Left hindlimb (tissue), 1 donor: ENCODE measurements at regions not wholly inside any gene's neighbourhood (a gene's known extent, or its start where the extent isn't known, plus 50 kb on each side); places are given as distances from the start of the nearest gene placed in this dataset.

Experiments used
- DNase-seq: peaks from one replicate; pipeline ENCODE4 v3.0.0-alpha.2; 2018

DNA sequence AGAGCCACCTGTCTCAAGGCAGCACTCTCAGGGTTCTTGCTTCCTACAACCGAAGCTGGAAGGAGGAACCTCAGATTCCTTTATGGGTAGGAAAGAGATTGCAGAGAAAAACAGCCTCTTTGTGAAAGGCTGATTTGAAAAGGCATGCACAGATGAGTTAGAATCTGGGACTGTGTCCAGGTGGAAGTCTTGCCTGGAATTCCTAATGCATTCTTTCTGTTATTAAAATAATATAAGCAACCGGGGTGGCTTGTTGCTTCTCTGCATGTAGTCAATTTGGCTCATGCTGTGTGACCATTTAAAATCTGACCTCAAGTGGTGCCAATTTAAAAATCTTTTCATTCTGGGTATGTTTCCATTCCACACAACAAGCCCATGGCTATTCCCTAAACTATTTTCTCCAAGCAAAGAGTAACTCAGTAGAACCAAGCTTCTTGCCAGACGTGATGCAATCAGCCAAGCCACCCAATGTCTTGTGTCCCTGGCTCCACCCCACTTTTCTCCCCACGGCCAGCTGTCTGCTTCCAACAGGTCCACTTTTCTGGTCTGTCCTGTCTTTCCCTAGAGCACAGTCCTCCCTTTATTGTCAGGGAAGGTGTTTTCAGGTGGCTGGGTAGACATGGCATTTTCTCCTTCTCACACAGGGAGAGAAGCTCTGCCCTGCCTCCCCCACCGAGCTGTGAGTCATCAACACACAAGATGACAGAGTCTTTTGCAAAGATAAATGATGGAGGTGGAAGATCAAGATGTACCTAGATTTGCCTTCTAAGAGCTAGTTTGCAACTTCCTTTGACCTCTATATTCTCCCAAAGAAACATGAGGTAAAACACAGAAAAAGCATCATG lies 394.3 kb downstream of the FOXO1 start:
- DNase-seq: peak; percentile 63

DNA sequence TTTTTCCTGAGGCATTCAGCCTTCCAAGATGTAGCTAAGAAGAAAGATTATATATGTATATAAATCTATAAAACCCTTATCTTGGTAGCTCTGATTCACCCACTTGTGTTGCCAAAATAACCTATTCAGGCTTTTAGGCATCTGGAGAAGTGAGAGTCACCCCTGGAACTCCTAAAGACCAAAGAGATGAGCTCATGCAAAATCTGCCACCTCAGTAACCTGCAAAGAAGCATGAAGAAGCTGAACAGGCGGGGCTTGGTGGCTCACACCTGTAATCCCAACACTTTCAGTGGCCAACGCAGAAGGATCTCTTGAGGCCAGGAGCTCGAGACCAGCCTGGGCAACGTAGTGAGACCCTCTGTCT lies 393.7 kb downstream of the FOXO1 start:
- no peak for DNase-seq

DNA sequence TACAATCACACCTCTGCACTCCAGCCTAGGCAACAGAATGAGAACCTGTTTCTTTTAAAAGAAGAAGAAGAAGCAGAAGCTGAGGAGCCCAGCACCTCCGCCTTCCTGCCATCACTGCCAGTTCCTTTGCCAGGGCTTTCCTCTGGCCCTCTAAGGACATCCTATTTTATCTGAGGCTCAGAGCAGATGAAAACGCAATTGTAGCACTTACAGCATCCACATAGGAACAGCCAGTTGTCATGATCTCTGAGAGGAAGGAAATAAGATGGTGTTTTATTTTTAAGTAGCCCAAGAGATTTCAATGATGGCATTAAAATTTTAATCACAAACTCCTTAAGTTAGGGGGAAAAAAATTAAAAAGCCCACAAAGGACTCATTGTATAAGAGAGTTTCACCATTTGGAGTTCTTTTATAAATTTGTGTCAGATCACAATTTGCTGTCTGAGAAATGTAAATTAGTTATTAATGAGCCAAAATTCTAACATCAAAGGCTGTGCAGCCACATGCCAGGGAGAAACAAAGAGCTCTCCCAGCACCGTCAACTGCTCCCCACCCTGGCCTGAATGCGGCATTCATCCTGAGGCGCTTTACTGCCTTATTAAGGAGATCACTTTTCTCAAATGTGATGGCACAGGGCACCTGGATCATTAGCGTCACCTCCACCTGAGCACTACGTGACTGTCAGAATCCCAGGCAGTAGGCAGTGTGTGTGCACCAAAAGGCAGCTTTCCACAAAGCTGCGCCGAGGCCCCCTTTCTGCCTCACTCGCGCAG lies 393.0 kb downstream of the FOXO1 start:
- DNase-seq: no peak

- no peak for DNase-seq
Measured at GRCh38 chr13:40274103-40274502, 392.3 kb downstream of the FOXO1 start.

DNA sequence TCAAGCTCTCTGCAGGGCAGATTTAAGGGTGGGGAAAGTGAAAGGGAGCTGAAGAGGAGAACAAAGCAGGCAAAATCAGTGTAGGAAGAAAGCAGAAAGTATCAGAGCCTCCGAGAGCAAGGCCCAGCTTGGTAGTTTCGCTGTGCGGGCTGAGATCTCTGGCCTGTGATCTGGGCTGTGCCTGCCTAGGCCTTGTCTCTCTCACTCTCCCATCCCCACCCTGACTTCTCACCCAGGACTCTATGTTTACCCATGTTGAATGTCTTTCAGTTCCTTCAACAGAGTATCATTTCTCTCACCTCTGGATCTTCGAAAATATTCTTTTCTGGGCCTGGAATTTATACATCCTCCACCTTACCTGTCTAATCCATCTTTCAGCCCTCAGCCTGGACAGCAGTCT lies 391.3 kb downstream of the FOXO1 start:
- DNase-seq: no peak

DNA sequence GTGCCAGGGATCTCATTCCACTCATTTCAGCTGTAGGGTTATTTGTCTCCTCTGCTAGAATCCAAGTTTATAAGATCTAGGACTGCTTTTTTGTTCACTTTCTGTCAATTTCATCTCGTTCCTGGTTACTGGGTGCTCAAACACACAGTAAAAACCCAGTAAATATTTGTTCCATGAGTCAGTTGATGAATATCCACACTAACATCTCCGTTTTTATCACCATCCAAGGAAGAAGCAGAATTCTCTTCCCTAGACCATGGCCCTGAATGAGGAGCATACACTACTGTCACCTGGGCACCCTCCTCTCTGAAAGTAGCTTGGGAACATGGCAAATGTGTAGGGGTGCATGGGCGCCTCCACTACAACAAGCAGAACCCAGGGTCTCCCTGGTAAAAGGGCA lies 390.8 kb downstream of the FOXO1 start:
- no peak for DNase-seq

DNA sequence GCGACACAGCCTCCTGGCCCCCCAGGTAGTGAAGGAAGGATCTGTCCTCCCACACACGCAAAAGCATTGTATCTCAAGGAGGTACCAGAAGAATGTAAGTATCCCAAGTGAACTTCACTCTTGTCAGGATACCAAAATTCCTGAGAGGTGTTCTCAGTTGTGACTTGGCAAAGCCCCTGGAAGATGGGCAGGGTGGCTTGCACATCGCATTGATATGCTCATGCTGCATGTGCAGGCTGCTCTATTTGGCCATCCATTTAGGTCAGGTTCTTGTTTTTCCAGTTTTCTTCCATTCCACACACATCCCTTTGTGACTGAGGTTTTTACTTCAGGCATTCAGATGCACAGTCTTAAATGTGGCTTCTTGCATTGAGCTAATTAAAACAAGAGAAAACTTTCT lies 382.8 kb downstream of the FOXO1 start:
- DNase-seq: no peak

DNA sequence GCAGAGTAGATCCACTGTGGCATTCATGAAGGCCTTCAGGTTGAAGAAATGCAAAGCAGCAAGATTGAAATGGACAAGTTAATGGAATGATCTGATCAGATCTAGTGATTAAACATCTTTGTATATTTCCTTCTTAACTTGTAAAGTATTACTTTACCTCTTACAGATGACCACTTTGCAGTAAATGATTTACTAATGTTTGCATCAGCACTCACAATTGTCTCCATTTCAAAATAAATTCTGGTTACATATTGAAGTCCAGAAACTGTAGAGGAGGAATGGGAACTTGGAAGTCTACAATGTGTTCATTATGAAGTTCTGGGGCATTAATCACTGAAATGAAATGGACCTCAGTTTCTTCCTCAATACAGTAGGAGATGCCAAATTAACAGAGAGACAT lies 380.8 kb downstream of the FOXO1 start:
- no peak for DNase-seq

DNA sequence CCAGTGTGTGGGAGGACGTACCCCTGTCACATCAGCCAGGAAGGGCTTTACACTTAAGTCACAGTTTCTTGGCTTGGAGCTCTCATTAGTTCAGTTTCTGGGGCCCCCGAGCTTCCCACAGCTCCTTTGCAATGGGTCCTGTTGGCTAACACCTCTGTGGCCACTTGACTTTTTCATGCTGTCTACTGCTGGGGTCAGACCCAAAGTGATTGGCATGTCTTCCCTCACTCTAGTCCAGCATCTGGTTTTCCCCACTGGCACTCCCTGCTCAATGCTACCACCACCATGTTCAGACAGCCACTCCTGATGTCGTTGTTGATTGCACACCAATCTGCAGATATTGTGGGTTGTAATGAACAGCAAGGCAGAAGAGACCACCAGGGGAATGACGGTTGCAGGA lies 379.0 kb downstream of the FOXO1 start:
- no peak for DNase-seq

GRCh38 chr13:40288259-40288658 lies 378.2 kb downstream of the FOXO1 start:
- no peak for DNase-seq

GRCh38 chr13:40290758-40291157 lies 375.7 kb downstream of the FOXO1 start:
- no peak for DNase-seq

DNA sequence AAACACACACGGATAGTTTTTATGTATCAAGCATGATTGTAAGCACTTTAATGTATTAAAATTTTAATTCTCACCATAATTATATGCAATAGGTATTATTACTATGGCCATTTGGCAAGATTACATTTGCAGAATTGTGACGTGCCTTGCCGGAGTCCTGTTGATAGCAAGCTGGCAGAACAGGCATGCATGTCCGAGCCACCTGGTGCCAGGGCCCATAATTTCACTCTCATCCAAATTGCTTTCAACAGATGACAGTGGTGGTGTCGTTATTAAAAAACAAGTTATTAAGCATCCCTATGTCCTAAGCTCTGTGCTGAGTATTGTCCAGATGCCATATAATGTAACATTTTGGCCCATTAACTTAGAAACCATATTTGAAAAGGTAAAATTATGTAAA lies 374.3 kb downstream of the FOXO1 start:
- no peak for DNase-seq

GRCh38 chr13:40292536-40292935 lies 373.9 kb downstream of the FOXO1 start:
- DNase-seq: no peak

GRCh38 chr13:40302351-40302750 lies 364.1 kb downstream of the FOXO1 start:
- DNase-seq: no peak

DNA sequence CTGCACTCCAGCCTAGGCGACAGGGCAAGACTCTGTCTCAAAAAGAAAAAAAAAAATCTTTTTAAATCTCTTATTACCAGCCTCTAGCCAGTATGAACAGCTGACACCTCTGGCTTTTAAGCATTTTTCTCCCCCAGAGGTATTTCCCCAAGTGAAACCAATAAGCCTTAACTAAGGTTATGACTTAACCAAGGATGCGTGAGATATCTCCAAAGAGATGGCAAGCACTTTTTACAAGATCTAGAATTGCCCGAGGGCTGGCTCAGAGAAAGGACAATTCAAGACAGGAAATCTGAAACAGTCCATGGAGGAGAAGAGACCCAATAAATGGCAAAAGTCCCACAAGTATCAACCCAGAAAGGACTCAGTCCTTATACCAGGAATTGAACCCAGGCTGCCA lies 362.1 kb downstream of the FOXO1 start:
- no peak for DNase-seq

- no peak for DNase-seq
Measured at GRCh38 chr13:40306817-40307216, 359.6 kb downstream of the FOXO1 start.

GRCh38 chr13:40309881-40310280 lies 356.6 kb downstream of the FOXO1 start:
- DNase-seq: no peak

DNA sequence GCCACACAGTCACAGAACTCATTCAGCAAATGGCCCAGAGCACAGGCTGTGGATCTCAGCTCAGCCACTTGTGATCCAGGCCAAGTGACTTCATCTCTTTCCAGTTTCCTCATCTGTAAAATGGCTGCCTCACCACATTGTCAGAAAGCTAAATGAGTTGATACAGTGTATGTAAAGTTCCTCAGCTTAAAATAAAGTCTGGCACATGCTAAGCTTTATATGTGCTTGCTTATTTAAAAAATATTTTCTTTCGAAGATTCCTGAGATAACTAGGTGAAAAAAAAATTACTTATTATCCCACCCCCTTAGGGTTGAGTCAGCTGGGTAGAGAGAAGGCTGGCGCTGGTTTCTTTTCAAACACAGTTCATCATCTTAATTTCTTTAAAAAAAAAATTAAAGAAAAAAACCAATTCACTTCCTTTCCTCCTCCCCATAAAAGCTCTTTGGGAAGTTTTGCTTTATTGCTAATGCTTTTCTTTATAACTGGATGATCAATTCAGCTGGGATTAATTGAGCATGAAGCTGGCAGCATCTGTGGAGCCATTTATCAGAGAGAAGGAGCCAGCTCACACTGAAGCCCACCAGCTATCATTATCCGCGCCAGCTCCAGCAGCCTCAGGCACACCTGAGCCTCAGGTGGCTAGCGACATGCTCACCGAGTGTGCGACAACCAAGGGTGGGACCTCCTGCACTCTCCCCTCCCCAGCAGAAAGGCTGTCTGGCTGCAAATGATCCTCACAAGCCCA lies 354.9 kb downstream of the FOXO1 start:
- no peak for DNase-seq

DNA sequence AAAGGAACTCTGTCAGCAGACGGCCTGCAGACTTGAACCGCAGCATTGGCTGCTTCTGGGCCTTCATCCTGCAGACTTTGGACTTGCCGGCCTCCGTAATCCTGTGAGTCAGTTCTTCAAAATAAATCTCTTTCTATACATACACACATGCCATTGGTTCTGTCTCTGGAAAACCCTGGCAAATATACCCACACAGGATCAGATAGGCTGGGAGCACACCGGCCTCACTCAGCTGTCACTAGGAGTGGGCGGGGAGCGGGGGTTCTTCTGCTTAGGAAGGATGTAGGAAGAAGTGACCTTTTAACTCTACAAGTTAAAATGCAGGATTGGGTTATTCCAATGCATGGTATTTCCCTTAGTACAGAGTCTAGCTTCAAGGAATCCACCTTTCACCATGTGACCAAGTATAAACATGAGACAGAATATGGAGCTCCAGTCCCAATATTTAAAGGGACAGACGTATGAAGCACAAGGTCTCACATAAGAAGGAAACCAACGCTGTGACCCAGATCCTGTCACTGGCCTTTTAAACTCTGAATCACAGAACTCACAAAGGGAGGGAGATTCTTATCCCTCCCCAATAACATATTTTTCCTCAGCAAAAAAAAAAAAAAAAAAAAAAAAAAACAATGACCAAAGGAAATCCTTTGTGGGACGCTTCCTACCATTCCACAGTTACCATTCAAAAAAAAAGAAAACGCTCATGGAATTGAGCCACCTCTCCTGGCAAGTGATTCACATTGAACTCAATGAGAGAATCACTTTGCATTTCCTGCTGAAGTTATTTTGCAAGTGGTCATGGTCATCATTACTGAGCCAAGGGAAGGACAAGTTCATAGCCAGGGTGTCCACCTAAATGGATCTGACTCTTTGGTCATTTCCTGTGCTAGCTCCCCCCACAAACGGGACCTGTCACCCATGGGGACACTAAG lies 352.9 kb downstream of the FOXO1 start:
- no peak for DNase-seq

GRCh38 chr13:40315416-40316064 lies 350.9 kb downstream of the FOXO1 start:
- DNase-seq: no peak

DNA sequence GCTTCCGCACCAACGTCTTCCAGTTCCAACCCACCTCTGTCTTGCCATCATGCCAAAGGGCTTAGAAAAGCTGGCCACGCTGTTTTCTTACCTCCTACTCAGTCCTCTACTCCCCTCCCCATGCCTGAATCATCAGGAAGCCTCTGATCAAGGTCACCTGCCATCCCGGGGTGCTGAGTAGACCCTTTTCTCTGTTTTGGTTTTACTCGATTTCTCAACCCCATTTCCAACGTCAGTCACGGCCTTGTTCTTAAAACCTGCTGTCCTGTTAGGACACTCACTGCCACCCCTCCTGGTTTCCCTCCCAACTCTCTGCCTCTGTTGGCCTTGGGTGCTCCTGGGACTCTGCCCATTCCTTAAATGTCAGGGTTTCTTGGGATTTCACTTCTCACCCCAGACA lies 350.1 kb downstream of the FOXO1 start:
- no peak for DNase-seq

- DNase-seq: no peak
Measured at GRCh38 chr13:40317980-40318327, 348.5 kb downstream of the FOXO1 start.
